Breast epithelium (tissue), 3 donors: ENCODE measurements at regions not wholly inside any gene's neighbourhood (a gene's known extent, or its start where the extent isn't known, plus 50 kb on each side); places are given as distances from the start of the nearest gene placed in this dataset.
A peak's percentile ranks its signal among the peaks of the same experiment; 100 is the strongest.

Experiments used
- POLR2A ChIP-seq: fragments of 450-650 bp; IDR thresholded peaks from one replicate; pipeline ENCODE4 v1.6.1; 2016; ENCODE audit warnings: antibody characterized with exemption, mild to moderate bottlenecking, moderate library complexity
- TF ChIP-seq, protein P1 (sequence below), 3 donors: fragments of 450-650 bp; IDR thresholded peaks; one replicate each; pipeline ENCODE4 v1.5.1; 2016 to 2017; ENCODE audit warnings: antibody characterized with exemption in 3 of 3, mild to moderate bottlenecking in 3 of 3, moderate library complexity in 3 of 3

DNA sequence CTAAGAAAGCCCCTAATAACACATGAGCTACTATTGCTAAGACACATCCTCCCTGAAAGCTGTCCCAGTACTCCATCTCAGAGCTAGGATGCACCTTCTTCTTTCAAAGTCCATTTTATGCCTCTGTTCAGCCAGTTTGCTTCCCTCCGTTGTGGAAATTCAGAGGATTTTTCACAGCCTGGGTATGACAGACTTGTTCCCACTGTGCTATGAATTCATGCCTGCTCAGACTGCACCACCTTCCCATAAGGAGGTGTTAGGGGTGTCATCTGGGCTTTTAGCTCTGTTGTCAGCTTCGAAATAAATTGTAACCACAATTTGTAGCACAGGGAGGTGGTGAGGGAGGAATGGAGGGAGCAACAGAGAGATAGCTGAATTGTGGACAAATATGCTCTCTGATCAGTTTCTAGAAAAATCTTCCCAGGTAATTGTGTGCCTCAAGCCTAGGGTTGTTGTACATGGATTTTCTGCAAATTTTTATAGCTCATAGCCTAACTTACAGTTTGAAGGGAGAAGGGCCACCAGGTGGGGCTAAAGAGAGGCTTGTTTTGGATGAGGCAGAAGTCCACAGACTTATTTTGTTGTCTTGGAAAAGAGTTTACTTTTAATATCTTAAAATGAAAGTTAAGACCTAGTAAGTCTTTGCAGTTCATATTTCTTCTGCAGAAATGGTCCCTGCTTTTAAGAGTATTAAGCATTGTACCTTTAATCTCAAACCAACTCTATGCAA, 462.0 kb downstream of the PDCD6IP start:
- no peak for TF ChIP-seq POLR2A
- TF ChIP-seq, protein P1, sequence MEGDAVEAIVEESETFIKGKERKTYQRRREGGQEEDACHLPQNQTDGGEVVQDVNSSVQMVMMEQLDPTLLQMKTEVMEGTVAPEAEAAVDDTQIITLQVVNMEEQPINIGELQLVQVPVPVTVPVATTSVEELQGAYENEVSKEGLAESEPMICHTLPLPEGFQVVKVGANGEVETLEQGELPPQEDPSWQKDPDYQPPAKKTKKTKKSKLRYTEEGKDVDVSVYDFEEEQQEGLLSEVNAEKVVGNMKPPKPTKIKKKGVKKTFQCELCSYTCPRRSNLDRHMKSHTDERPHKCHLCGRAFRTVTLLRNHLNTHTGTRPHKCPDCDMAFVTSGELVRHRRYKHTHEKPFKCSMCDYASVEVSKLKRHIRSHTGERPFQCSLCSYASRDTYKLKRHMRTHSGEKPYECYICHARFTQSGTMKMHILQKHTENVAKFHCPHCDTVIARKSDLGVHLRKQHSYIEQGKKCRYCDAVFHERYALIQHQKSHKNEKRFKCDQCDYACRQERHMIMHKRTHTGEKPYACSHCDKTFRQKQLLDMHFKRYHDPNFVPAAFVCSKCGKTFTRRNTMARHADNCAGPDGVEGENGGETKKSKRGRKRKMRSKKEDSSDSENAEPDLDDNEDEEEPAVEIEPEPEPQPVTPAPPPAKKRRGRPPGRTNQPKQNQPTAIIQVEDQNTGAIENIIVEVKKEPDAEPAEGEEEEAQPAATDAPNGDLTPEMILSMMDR (IDR thresholded peaks at IDR 0.05) = peak in 2 of 3 donors; percentile 17 to 34
